Prostate gland (tissue), 2 donors: ENCODE measurements at regions not wholly inside any gene's neighbourhood (a gene's known extent, or its start where the extent isn't known, plus 50 kb on each side); places are given as distances from the start of the nearest gene placed in this dataset.

Experiments used
- DNase-seq: peaks from one replicate; pipeline ENCODE4 v3.0.0-alpha.2; 2019; ENCODE audit warnings: low spot score
- H3K27ac ChIP-seq, 2 donors: fragments of 200-600 bp; sonication (generic); 2 replicates each; pipeline ENCODE4 v1.5.1; 2017 to 2019
- H3K27me3 ChIP-seq: fragments of 200-600 bp; sonication (generic); replicated peaks from 2 replicates; pipeline ENCODE4 v1.5.1; 2019; ENCODE audit not compliant: insufficient read depth
- H3K36me3 ChIP-seq, 2 donors: fragments of 200-600 bp; sonication (generic); 1 replicate in 1 of 2; 2 replicates in 1 of 2; pipeline versions ENCODE4 v1.5.1 to v1.8.1; 2017 to 2019
- H3K4me1 ChIP-seq: fragments of 200-600 bp; sonication (generic); replicated peaks from 2 replicates; pipeline ENCODE4 v1.5.1; 2019
- H3K4me3 ChIP-seq, 2 donors: fragments of 200-600 bp; sonication (generic); 2 replicates each; pipeline ENCODE4 v1.5.1; 2017 to 2019
- H3K9me3 ChIP-seq: fragments of 200-600 bp; sonication (generic); 2 replicates; pipeline ENCODE4 v1.5.1; 2017
- POLR2A ChIP-seq: fragments of 450-650 bp; IDR thresholded peaks from one replicate; pipeline ENCODE4 v1.6.1; 2016; ENCODE audit warnings: antibody characterized with exemption, mild to moderate bottlenecking
- POLR2AphosphoS5 ChIP-seq: sonication (generic); formaldehyde crosslinking; IDR thresholded peaks from one replicate; pipeline ENCODE4 v1.6.1; 2017; ENCODE audit warnings: antibody characterized with exemption
- WGBS: methylation state at CpG from one replicate; pipeline ENCODE4 v1.1.5; 2018; 5-methylcytosine and 5-hydroxymethylcytosine counted together
- intact Hi-C: fragments of 100-400 bp; cut with DNase I; formaldehyde crosslinking; loops from one replicate; pipeline ENCODE4 v1.14.2; 2022
- TF ChIP-seq, protein P1 (sequence below), 4 experiments: fragments of 200-600 bp in 2 of 4; fragments of 450-650 bp in 2 of 4; sonication (generic) in 2 of 4; IDR thresholded peaks; 1 replicate in 3 of 4; 2 replicates in 1 of 4; pipeline ENCODE4 v1.5.1; 2016 to 2019; ENCODE audit warnings: antibody characterized with exemption in 4 of 4, mild to moderate bottlenecking in 2 of 4, moderate library complexity in 2 of 4

DNA sequence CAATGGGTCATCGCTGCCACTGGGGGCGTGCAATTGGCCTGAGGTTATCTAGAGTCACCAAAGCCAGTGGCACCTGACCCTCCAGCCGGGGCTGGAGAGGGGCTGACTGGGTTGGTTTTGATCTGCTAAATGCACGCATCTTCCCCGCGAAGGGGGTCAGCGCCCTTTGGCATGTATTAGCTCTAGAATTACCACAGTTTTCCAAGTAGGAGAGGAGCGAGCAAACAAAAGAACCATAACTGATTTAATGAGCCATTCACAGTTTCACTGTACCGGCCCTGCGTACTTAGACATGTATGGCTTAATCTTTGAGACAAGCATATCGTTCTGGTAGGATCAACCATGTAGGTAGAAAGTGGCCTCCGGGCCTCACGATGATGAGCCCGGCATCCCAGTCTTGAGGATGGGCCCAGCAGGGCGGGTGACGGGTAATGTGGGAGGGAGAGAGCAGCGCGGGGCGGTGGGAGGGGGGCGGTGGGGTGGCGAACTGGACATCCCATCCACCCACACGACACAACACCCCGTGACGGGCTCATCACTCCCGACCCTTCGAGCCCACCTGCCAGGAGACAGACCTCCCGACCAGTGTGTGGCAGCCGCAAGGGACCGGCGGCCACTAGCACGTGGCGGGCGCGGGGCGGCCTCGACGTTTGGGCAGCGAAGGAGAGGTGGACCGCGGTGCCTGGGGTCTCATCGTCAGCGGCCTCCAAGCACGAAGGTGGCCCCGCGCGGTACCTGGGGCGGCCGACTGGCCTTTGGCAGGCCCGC lies 1957.5 kb upstream of the DEFB115 start:
- WGBS: 84% methylated on average over 49 of the region's 49 CpGs
- no peaks in the 10 kb centered on the region for H3K27me3 ChIP-seq
- H3K4me3 ChIP-seq: no peak overlapping the region
- no peak for DNase-seq
- no peak overlapping the region for H3K27ac ChIP-seq
- intact Hi-C loops: no loop called here
- H3K9me3 ChIP-seq: no peaks in the 10 kb centered on the region
- TF ChIP-seq, protein P1, sequence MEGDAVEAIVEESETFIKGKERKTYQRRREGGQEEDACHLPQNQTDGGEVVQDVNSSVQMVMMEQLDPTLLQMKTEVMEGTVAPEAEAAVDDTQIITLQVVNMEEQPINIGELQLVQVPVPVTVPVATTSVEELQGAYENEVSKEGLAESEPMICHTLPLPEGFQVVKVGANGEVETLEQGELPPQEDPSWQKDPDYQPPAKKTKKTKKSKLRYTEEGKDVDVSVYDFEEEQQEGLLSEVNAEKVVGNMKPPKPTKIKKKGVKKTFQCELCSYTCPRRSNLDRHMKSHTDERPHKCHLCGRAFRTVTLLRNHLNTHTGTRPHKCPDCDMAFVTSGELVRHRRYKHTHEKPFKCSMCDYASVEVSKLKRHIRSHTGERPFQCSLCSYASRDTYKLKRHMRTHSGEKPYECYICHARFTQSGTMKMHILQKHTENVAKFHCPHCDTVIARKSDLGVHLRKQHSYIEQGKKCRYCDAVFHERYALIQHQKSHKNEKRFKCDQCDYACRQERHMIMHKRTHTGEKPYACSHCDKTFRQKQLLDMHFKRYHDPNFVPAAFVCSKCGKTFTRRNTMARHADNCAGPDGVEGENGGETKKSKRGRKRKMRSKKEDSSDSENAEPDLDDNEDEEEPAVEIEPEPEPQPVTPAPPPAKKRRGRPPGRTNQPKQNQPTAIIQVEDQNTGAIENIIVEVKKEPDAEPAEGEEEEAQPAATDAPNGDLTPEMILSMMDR (IDR thresholded peaks at IDR 0.05): no peak
- TF ChIP-seq POLR2A: no peak
- no peak for TF ChIP-seq POLR2AphosphoS5
- H3K4me1 ChIP-seq: no peaks in the 10 kb centered on the region
- no peaks in the 10 kb centered on the region for H3K36me3 ChIP-seq

GRCh38 chr20:29300579-29301551 lies 1956.6 kb upstream of the DEFB115 start:
- no peaks in the 10 kb centered on the region for H3K27me3 ChIP-seq
- no peaks in the 10 kb centered on the region for H3K36me3 ChIP-seq
- H3K9me3 ChIP-seq: no peaks in the 10 kb centered on the region
- no peak overlapping the region for H3K4me3 ChIP-seq
- TF ChIP-seq POLR2A (no peak), POLR2AphosphoS5 (no peak)
- TF ChIP-seq, protein P1 (IDR thresholded peaks at IDR 0.05): no peak
- DNase-seq: no peak
- intact Hi-C loops: no loop called here
- no peak overlapping the region for H3K27ac ChIP-seq
- no peaks in the 10 kb centered on the region for H3K4me1 ChIP-seq
- 74% methylated on average over 88 of the region's 88 CpGs for WGBS

DNA sequence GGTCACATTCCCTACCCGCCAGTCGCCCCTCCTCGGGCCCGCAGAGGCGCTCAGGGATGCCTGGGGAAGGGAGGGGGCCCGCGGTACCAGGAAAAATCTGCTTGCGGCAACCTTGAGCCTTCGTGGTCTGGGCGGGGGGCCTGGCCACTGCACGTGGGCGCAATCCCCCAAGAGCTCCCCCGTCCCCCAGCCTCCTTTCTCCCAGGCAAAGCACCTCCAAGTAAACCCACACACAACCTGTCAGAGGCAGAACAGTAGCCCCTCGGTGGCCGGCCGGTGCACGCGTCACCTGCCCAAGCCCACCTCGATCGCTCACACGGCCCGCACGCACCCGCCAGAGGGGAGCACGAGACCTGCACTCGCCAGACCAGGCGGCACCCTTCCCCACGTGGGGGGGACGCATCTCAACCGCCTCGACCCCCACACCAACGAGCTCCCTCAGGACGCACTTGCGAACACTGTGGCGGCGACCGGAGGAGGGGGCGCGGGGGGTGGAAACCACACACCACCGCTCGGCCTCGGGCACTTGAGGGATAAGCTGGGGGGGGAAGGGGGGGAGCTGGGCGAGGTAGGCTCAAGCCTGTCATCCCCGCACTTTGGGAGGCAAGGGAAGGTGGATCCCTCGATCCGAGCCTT lies 1955.7 kb upstream of the DEFB115 start:
- 80% methylated on average over 46 of the region's 46 CpGs for WGBS
- intact Hi-C loops: no loop called here
- TF ChIP-seq, protein P1 (IDR thresholded peaks at IDR 0.05): no peak
- TF ChIP-seq POLR2A: no peak
- TF ChIP-seq POLR2AphosphoS5: no peak
- Histone ChIP-seq H3K36me3 (no peaks in the 10 kb centered on the region), H3K4me3 (no peak overlapping the region), H3K27ac (no peak overlapping the region), H3K4me1 (no peaks in the 10 kb centered on the region), H3K9me3 (no peaks in the 10 kb centered on the region), H3K27me3 (no peaks in the 10 kb centered on the region)
- no peak for DNase-seq

- WGBS: 78% methylated on average over 16 of the region's 16 CpGs
- no peaks in the 10 kb centered on the region for H3K9me3 ChIP-seq
- DNase-seq: no peak
Observed at GRCh38 chr20:29302979-29303644, 1954.4 kb upstream of the DEFB115 start.

More at GRCh38 chr20:29302979-29303644, 1954.4 kb upstream of the DEFB115 start:
- H3K36me3 ChIP-seq: no peaks in the 10 kb centered on the region
- H3K4me1 ChIP-seq: no peaks in the 10 kb centered on the region
- TF ChIP-seq POLR2AphosphoS5 (no peak), POLR2A (no peak)
- TF ChIP-seq, protein P1 (IDR thresholded peaks at IDR 0.05): no peak
- H3K27ac ChIP-seq: no peak overlapping the region
- no peak overlapping the region for H3K4me3 ChIP-seq
- intact Hi-C loops: no loop called here
- no peaks in the 10 kb centered on the region for H3K27me3 ChIP-seq
